Body of pancreas (tissue), 4 donors: ENCODE measurements at regions not wholly inside any gene's neighbourhood (a gene's known extent, or its start where the extent isn't known, plus 50 kb on each side); places are given as distances from the start of the nearest gene placed in this dataset.

Experiments
- ATAC-seq: fragments of 150-250 bp; one replicate; pipeline ENCODE4 v1.9.1; 2016
- DNase-seq, 4 donors: peaks; one replicate each; pipeline ENCODE4 v3.0.0-alpha.2; 2019
- H3K27ac ChIP-seq, 4 donors: fragments of 200-600 bp; sonication (generic); 1 replicate in 3 of 4; 2 replicates in 1 of 4; pipeline versions ENCODE4 v1.5.1 to v1.6.1; 2016 to 2019; ENCODE audit warnings: mild to moderate bottlenecking in 1 of 4, mixed read lengths in 1 of 4, moderate library complexity in 1 of 4
- H3K27me3 ChIP-seq, 2 donors: fragments of 200-600 bp; sonication (generic); one replicate each; pipeline ENCODE4 v1.6.0; 2016; ENCODE audit warnings: mild to moderate bottlenecking in 1 of 2
- H3K36me3 ChIP-seq, 2 donors: fragments of 200-600 bp; sonication (generic); replicated peaks in 1 of 2; 2 replicates each; pipeline ENCODE4 v1.5.1; 2016; ENCODE audit warnings: low read depth in 2 of 2; ENCODE audit not compliant: insufficient read depth in 1 of 2
- H3K4me1 ChIP-seq: fragments of 200-600 bp; sonication (generic); one replicate; pipeline ENCODE4 v1.6.0; 2016
- H3K4me3 ChIP-seq, 2 donors: fragments of 200-600 bp; sonication (generic); 1 replicate in 1 of 2; 2 replicates in 1 of 2; pipeline ENCODE4 v1.5.1; 2016 to 2019
- H3K9me3 ChIP-seq, 3 donors: fragments of 200-600 bp; sonication (generic); 1 replicate in 2 of 3; 2 replicates in 1 of 3; pipeline ENCODE4 v1.5.1; 2016
- POLR2A ChIP-seq, 3 donors: fragments of 450-650 bp; IDR thresholded peaks; one replicate each; pipeline ENCODE4 v1.6.1; 2016; ENCODE audit warnings: antibody characterized with exemption in 3 of 3, mild to moderate bottlenecking in 2 of 3
- whole genome bisulfite sequencing, 2 donors: methylation state at CpG; one replicate each; pipeline ENCODE4 v1.1.5; 2017; 5-methylcytosine and 5-hydroxymethylcytosine counted together
- intact Hi-C: fragments of 100-400 bp; cut with DNase I; formaldehyde crosslinking; loops from one replicate; pipeline ENCODE4 v1.15.1; 2023
- TF ChIP-seq, protein P1 (sequence below), 7 experiments: fragments of 450-650 bp in 4 of 7; fragments of 200-600 bp in 3 of 7; sonication (generic) in 3 of 7; IDR thresholded peaks; one replicate each; pipeline ENCODE4 v1.5.1; 2016 to 2019; ENCODE audit warnings: antibody characterized with exemption in 7 of 7

- no peaks in the 10 kb centered on the region for H3K9me3 ChIP-seq
- H3K27ac ChIP-seq = peak overlapping the region; percentile 70 to 87 (median 76)
- H3K4me1 ChIP-seq = peaks cover 60% of the 10 kb centered on the region
- H3K4me3 ChIP-seq = no peak overlapping the region
- no peaks in the 10 kb centered on the region for H3K27me3 ChIP-seq
- ATAC-seq = no peak
- TF ChIP-seq, protein P1, sequence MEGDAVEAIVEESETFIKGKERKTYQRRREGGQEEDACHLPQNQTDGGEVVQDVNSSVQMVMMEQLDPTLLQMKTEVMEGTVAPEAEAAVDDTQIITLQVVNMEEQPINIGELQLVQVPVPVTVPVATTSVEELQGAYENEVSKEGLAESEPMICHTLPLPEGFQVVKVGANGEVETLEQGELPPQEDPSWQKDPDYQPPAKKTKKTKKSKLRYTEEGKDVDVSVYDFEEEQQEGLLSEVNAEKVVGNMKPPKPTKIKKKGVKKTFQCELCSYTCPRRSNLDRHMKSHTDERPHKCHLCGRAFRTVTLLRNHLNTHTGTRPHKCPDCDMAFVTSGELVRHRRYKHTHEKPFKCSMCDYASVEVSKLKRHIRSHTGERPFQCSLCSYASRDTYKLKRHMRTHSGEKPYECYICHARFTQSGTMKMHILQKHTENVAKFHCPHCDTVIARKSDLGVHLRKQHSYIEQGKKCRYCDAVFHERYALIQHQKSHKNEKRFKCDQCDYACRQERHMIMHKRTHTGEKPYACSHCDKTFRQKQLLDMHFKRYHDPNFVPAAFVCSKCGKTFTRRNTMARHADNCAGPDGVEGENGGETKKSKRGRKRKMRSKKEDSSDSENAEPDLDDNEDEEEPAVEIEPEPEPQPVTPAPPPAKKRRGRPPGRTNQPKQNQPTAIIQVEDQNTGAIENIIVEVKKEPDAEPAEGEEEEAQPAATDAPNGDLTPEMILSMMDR (IDR thresholded peaks at IDR 0.05) = no peak
- TF ChIP-seq POLR2A (IDR thresholded peaks at IDR 0.05) = no peak
- no peak for DNase-seq
- WGBS, 2 donors = 65 to 67% methylated on average over 2 of the region's 2 CpGs
- H3K36me3 ChIP-seq = no peaks in the 10 kb centered on the region
- intact Hi-C loops = no loop called here
Observed at GRCh38 chr5:124905256-124906130, 159.1 kb upstream of the ZNF608 start.

DNA sequence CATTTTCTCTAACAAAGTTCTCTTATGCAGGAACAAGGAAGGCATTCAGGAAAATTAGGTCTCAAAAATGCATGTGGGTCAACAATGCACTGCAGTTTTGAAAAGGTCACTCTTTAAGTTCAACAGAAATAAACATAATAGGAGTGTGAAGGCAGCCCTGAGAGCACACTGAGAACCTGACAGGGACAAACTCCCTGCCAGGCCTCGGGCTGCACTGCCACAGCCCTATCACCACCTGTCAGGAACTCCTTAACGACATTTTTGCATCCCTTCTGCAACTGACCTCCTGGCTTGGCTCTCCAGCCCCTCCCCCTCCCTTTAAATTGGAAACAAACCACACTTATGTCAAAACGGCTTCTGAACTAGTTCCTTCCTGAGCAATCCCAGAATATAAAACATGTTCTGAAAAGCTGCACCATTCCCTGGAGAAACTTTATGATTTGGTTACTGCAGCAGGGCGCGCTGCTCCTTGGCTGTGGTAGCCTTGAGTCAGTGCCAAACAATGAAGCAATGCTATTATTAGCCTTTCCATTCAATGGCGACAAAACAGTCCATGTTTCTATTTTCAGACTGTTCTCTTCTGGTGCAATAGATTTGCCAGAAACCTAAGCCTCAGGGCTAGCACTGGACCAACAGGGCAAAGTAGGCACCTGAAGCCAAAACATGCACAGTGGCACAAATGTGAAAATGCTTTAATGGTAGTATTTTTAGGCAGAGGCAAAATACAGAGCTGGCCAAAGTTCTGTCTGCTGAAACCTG, 160.1 kb upstream of the ZNF608 start:
- no peaks in the 10 kb centered on the region for H3K9me3 ChIP-seq
- DNase-seq (peak; percentile 72 to 85 (median 80)), ATAC-seq (peak; percentile 91)
- no peaks in the 10 kb centered on the region for H3K36me3 ChIP-seq
- intact Hi-C loops = no loop called here
- WGBS, 2 donors = 0 to 3% methylated on average over 6 of the region's 6 CpGs
- peaks cover 63% of the 10 kb centered on the region for H3K4me1 ChIP-seq
- TF ChIP-seq POLR2A (IDR thresholded peaks at IDR 0.05) = no peak
- TF ChIP-seq, protein P1 (IDR thresholded peaks at IDR 0.05) = peak in 4 of 7 experiments; percentile 22 to 32 (median 29)
- H3K27ac ChIP-seq = peak overlapping the region; percentile 70 to 87 (median 76)
- H3K27me3 ChIP-seq = no peaks in the 10 kb centered on the region
- no peak overlapping the region for H3K4me3 ChIP-seq

DNA sequence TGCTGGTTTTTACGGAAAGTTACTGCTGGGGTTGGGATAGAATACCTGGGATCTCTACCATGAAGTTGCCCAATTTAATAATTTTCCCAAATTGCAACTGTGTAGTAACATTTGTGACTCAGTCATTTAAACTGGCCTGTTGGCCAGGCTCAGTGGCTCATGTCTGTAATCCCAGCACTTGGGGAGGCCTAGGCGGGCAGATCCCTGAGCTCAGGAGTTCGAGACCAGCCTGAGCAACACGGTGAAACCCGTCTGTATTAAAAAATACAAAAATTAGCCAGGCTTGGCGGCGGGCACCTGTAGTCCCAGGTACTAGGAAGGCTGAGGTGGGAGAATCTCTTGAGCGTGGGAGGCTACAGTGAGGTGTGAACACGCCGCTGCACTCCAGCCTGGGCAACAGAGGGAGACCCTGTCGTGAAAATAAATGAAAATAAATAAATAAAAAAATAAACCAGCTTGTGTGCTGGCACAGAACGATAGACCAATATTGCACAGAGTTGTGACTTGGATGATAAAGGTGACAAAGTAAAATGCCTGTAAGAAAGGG, 160.7 kb upstream of the ZNF608 start:
- no peak for TF ChIP-seq POLR2A (IDR thresholded peaks at IDR 0.05)
- TF ChIP-seq, protein P1 (IDR thresholded peaks at IDR 0.05) = no peak
- H3K4me3 ChIP-seq = no peak overlapping the region
- H3K9me3 ChIP-seq = no peaks in the 10 kb centered on the region
- no peaks in the 10 kb centered on the region for H3K27me3 ChIP-seq
- 70 to 83% methylated on average over 12 of the region's 12 CpGs for WGBS, 2 donors
- peak overlapping the region; percentile 70 to 87 (median 76) for H3K27ac ChIP-seq
- intact Hi-C loops = no loop called here
- DNase-seq (no peak), ATAC-seq (no peak)
- peaks cover 56% of the 10 kb centered on the region for H3K4me1 ChIP-seq
- no peaks in the 10 kb centered on the region for H3K36me3 ChIP-seq

DNA sequence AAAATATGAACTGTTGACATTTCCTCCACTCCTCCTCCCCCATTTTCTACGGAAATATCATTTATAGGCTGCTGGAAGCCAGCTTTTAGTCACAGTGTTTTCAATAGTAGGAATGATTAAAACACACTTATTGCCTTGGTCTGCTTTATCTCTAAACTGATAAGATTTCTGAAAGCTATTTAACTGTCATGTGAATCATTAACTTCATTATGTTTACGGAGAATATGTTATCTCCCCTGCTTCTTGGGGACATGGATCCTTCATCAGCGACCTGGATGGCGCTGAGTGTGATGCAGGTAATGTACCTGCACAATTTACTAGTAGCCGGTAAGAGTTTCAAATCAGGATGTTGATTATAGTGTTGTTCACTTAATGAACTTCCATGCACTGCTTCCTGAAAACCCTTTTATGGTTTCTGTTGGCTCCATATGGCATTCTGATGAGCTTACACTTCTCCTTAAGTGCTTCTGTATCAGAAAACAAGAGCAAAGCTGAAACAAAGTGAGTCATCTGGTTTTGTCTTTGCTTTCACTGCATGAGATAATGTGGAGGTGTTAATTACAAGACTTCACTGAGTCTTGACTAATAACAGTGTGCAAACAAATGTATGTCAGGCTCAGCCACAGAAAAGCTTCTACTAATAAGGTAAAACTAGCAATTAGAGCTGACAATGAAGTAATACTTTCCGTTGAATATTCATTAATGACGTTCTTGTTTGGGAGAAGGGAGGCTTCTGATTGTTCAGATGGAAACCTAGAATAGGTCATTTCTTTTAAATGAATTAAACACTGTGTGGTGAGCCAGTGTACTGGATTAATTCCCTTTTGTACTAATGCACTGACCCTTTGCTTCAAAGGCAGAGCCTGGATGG, 162.4 kb upstream of the ZNF608 start:
- intact Hi-C loops = no loop called here

More for the DNA sequence above, 162.4 kb upstream of the ZNF608 start:
- 14 to 28% methylated on average over 7 of the region's 7 CpGs for WGBS, 2 donors
- TF ChIP-seq, protein P1 (IDR thresholded peaks at IDR 0.05) = no peak
- no peak for TF ChIP-seq POLR2A (IDR thresholded peaks at IDR 0.05)
- peak overlapping the region in 3 of 4 donors; percentile 59 to 87 (median 79) for H3K27ac ChIP-seq
- no peaks in the 10 kb centered on the region for H3K27me3 ChIP-seq
- no peak overlapping the region for H3K4me3 ChIP-seq
- DNase-seq (peak in 2 of 4 donors; percentile 16 to 38), ATAC-seq (peak; percentile 36)
- no peaks in the 10 kb centered on the region for H3K36me3 ChIP-seq
- no peaks in the 10 kb centered on the region for H3K9me3 ChIP-seq
- H3K4me1 ChIP-seq = peaks cover 52% of the 10 kb centered on the region
